IMR-90 (cell line): ENCODE measurements at regions not wholly inside any gene's neighbourhood (a gene's known extent, or its start where the extent isn't known, plus 50 kb on each side); places are given as distances from the start of the nearest gene placed in this dataset. TPM values are rescaled to one million over a fixed set of nuclear protein-coding genes. Genes with fewer than 3 reads are reported as not detected.

Experiments
- ATAC-seq: fragments of 200-7000 bp; cut with Tn5 transposase; 2 replicates; pipeline ENCODE4 v1.9.1; 2020; ENCODE audit warnings: low read depth, mild to moderate bottlenecking, moderate library complexity
- BruUV-seq: library from RNA; stranded (reverse); fragments of 400-500 nt; replicated peaks from 2 replicates; lab custom pipeline; 2021; lab: Mats Ljungman, UMichigan
- CTCF ChIA-PET: fragments of 300-600 bp; formaldehyde crosslinking; extraction: SDS; loops from one replicate; lab custom pipeline; 2021; ENCODE audit warnings: antibody characterized with exemption; lab: Yijun Ruan, JAX
- POLR2A ChIA-PET: fragments of 300-600 bp; sonication (Branson Sonifier 250); formaldehyde crosslinking; loops from one replicate; lab custom pipeline; 2022; ENCODE audit warnings: antibody characterized with exemption; ENCODE audit not compliant: unreplicated experiment; lab: Charles Lee
- DNase-seq: peaks from one replicate; pipeline ENCODE4 v3.0.0; 2013
- H2AFZ ChIP-seq: replicated peaks from 2 replicates; pipeline ENCODE3; 2013; ENCODE audit warnings: low read length, mild to moderate bottlenecking; ENCODE audit not compliant: poor library complexity
- H2AK5ac ChIP-seq: 2 replicates; pipeline ENCODE4 v1.6.1; 2013; ENCODE audit warnings: low read depth, low read length, inconsistent platforms
- H2AK9ac ChIP-seq: replicated peaks from 2 replicates; pipeline ENCODE3; 2013; ENCODE audit warnings: mild to moderate bottlenecking, low read depth, low read length, moderate library complexity; ENCODE audit not compliant: poor library complexity
- H2BK120ac ChIP-seq: 2 replicates; pipeline ENCODE4 v1.6.1; 2013; ENCODE audit warnings: low read depth, low read length, inconsistent platforms
- H2BK15ac ChIP-seq: 3 replicates; pipeline ENCODE4 v1.6.1; 2013; ENCODE audit warnings: low read depth, low read length, inconsistent platforms
- H2BK20ac ChIP-seq: 2 replicates; pipeline ENCODE4 v1.6.1; 2013; ENCODE audit warnings: low read depth, mild to moderate bottlenecking, inconsistent platforms, low read length, moderate library complexity
- H2BK5ac ChIP-seq: 2 replicates; pipeline ENCODE4 v1.6.1; 2013; ENCODE audit warnings: mild to moderate bottlenecking, low read depth, low read length, inconsistent platforms; ENCODE audit not compliant: poor library complexity, severe bottlenecking
- H3K14ac ChIP-seq: replicated peaks from 2 replicates; pipeline ENCODE4 v1.6.1; 2013; ENCODE audit warnings: low read depth, low read length, inconsistent platforms
- H3K18ac ChIP-seq: 2 replicates; pipeline ENCODE4 v1.6.1; 2013; ENCODE audit warnings: low read depth, low read length, control low read depth
- H3K23ac ChIP-seq: 2 replicates; pipeline ENCODE4 v1.6.1; 2013; ENCODE audit warnings: low read depth, low read length, inconsistent platforms
- H3K27ac ChIP-seq: 2 replicates; pipeline ENCODE4 v1.5.1; 2013; ENCODE audit warnings: mild to moderate bottlenecking, control low read depth, low read length; ENCODE audit not compliant: insufficient read depth
- H3K27me3 ChIP-seq: 2 replicates; pipeline ENCODE4 v1.6.1; 2013; ENCODE audit warnings: low read length; ENCODE audit not compliant: control insufficient read depth, insufficient read depth
- H3K36me3 ChIP-seq: 2 replicates; pipeline ENCODE4 v1.6.1; 2013; ENCODE audit warnings: low read length, mixed read lengths; ENCODE audit not compliant: control insufficient read depth, insufficient read depth
- H3K4ac ChIP-seq: 2 replicates; pipeline ENCODE4 v1.6.1; 2013; ENCODE audit warnings: low read depth, low read length, inconsistent platforms
- H3K4me1 ChIP-seq: 2 replicates; pipeline ENCODE4 v1.6.1; 2013; ENCODE audit warnings: low read length, mixed read lengths; ENCODE audit not compliant: control insufficient read depth, insufficient read depth
- H3K4me2 ChIP-seq: 2 replicates; pipeline ENCODE4 v1.6.1; 2013; ENCODE audit warnings: low read depth, mild to moderate bottlenecking, control low read depth, low read length, moderate library complexity
- H3K4me3 ChIP-seq: 2 replicates; pipeline ENCODE4 v1.5.1; 2013; ENCODE audit warnings: low read depth, mild to moderate bottlenecking, control low read depth, low read length, moderate library complexity; ENCODE audit not compliant: insufficient read depth
- H3K56ac ChIP-seq: 2 replicates; pipeline ENCODE4 v1.6.1; 2013; ENCODE audit warnings: low read length, inconsistent platforms; ENCODE audit not compliant: insufficient read depth; ENCODE audit errors: extremely low read depth
- H3K79me1 ChIP-seq, 2 experiments: 2 replicates each; pipeline ENCODE4 v1.6.1; 2013; ENCODE audit warnings: low read length in 2 of 2, inconsistent platforms in 1 of 2, low read depth in 1 of 2
- H3K9ac ChIP-seq: 2 replicates; pipeline ENCODE4 v1.6.1; 2013; ENCODE audit warnings: low read depth, low read length, control low read depth
- H3K9me1 ChIP-seq: 2 replicates; pipeline ENCODE4 v1.6.1; 2013; ENCODE audit warnings: low read length, inconsistent platforms; ENCODE audit not compliant: insufficient read depth
- H3K9me3 ChIP-seq: 2 replicates; pipeline ENCODE4 v1.6.1; 2013; ENCODE audit warnings: low read length; ENCODE audit not compliant: control insufficient read depth, insufficient read depth
- H4K20me1 ChIP-seq: 2 replicates; pipeline ENCODE4 v1.6.1; 2013; ENCODE audit warnings: low read length, inconsistent platforms; ENCODE audit not compliant: insufficient read depth
- H4K5ac ChIP-seq: 2 replicates; pipeline ENCODE4 v1.6.1; 2013; ENCODE audit warnings: mild to moderate bottlenecking, low read depth, low read length, control low read depth
- H4K8ac ChIP-seq, 2 experiments: 2 replicates each; pipeline ENCODE4 v1.6.1; 2013; ENCODE audit warnings: low read depth in 2 of 2, low read length in 2 of 2, control low read depth in 1 of 2, inconsistent platforms in 1 of 2
- H4K91ac ChIP-seq: 2 replicates; pipeline ENCODE4 v1.6.1; 2013; ENCODE audit warnings: low read depth, low read length, inconsistent platforms; ENCODE audit not compliant: insufficient read depth
- FOS ChIP-seq: fragments of 150-350 bp; IDR thresholded peaks from 2 replicates; pipeline ENCODE4 v1.6.1; 2016; ENCODE audit warnings: low read depth, low read length
- MXI1 ChIP-seq: IDR thresholded peaks from 2 replicates; pipeline ENCODE4 v1.6.1; 2012; ENCODE audit warnings: low read depth, mild to moderate bottlenecking, low read length, moderate library complexity, borderline replicate concordance
- POLR2A ChIP-seq: IDR thresholded peaks from 2 replicates; pipeline ENCODE4 v1.6.1; 2012; ENCODE audit warnings: mild to moderate bottlenecking, low read depth, low read length
- USF2 ChIP-seq: fragments of 150-350 bp; IDR thresholded peaks from 2 replicates; pipeline ENCODE4 v1.6.1; 2017; ENCODE audit warnings: mild to moderate bottlenecking, antibody characterized with exemption, low read length, low read depth
- WGBS, 2 experiments: methylation state at CpG; one replicate each; pipeline versions ENCODE4 v1.1.5 to v1.1.7; 2013; ENCODE audit warnings: missing lambda C conversion rate in 2 of 2; ENCODE audit not compliant: insufficient read length in 1 of 2; ENCODE audit errors: extremely low coverage in 2 of 2; 5-methylcytosine and 5-hydroxymethylcytosine counted together
- dilution Hi-C: fragments of 300-500 bp; cut with HindIII; formaldehyde crosslinking; loops from one replicate; pipeline ENCODE4 v1.14.3; 2018; ENCODE audit warnings: low sequenced_read_pairs; ENCODE audit not compliant: unreplicated experiment
- in situ Hi-C: fragments of 300-500 bp; cut with MboI; formaldehyde crosslinking; loops from 3 replicates; pipeline ENCODE4 v1.14.3; 2019; ENCODE audit warnings: low sequenced_read_pairs, inconsistent platforms, mixed read lengths
- intact Hi-C: fragments of 100-400 bp; cut with micrococcal nuclease; formaldehyde crosslinking; loops from 2 replicates; pipeline ENCODE4 v1.10.0; 2022
- microRNA-seq, 2 experiments: library from miRNA; stranded (forward) in 1 of 2; unstranded in 1 of 2; fragments of 10-50 nt in 1 of 2; fragments of <30 nt in 1 of 2; gene quantifications in 1 of 2; microRNA quantifications in 1 of 2; one replicate each; pipeline versions ENCODE3 to v1.1.0; 2013 to 2020; ENCODE audit not compliant: insufficient read depth in 1 of 2, insufficient read length in 1 of 2, unreplicated experiment in 1 of 2
- small RNA-seq, 5 experiments: library from RNA; depleted of rRNA; stranded (forward); fragments of <200 nt; gene quantifications; one replicate each; pipeline ENCODE3, GENCODE V24; 2012

- dilution Hi-C loops, result no loop called here
- ChIA-PET POLR2A (no interaction called here), CTCF (interaction anchor here (0.6 kb wide), 1 partner anchor 1651 kb away, joined by 3 read pairs; no protein-coding TSS in a partner anchor)
- DNase-seq (no peak), ATAC-seq (no peak)
- Histone ChIP-seq H3K4me3 (no peak overlapping the region), H4K91ac (no peak overlapping the region), H3K23ac (no peak overlapping the region), H3K9me1 (no peaks in the 10 kb centered on the region), H2AK9ac (no peak overlapping the region), H3K18ac (no peak overlapping the region), H4K8ac (no peak overlapping the region), H3K9me3 (no peaks in the 10 kb centered on the region), H3K4ac (no peak overlapping the region), H2BK5ac (no peak overlapping the region), H3K14ac (no peak overlapping the region), H2AK5ac (no peak overlapping the region), H4K5ac (no peak overlapping the region), H3K36me3 (no peaks in the 10 kb centered on the region), H3K27ac (no peak overlapping the region), H2BK15ac (no peak overlapping the region), H3K56ac (no peak overlapping the region), H3K4me2 (no peak overlapping the region), H3K27me3 (no peaks in the 10 kb centered on the region; the same call in 1 of the 2 replicates), H3K4me1 (no peaks in the 10 kb centered on the region), H2BK120ac (no peak overlapping the region), H4K20me1 (no peaks in the 10 kb centered on the region), H2AFZ (no peak overlapping the region), H3K9ac (no peak overlapping the region), H2BK20ac (no peak overlapping the region), H3K79me1 (no peaks in the 10 kb centered on the region)
- intact Hi-C loops, result no loop called here
- no CpG with 5 or more reads among the region's 8 CpGs for whole genome bisulfite sequencing, 2 experiments
- TF ChIP-seq MXI1 (no peak), USF2 (no peak), FOS (no peak), POLR2A (no peak)
- BruUV-seq, result no TSS peak
- in situ Hi-C loops, result no loop called here
Observed at GRCh38 chrX:134186362-134187121, 50.4 kb upstream of the CCDC160 start.

Small RNAs in the stretch of these regions (microRNA-seq; reads per million reads assigned to microRNA genes)
- gene RF00019 (ENCODE audit: insufficient read depth, insufficient read length) (not detected), gene TIMM8BP2 (ENCODE audit: insufficient read depth, insufficient read length) (not detected)

Small RNAs in the stretch of these regions (small RNA-seq; reads per million reads assigned to genes)
- 0 reads per million in 5 experiments for gene RF00019
- gene TIMM8BP2, result 0 reads per million in 5 experiments
